Dermis blood vessel endothelial cell (primary cell): ENCODE measurements at regions not wholly inside any gene's neighbourhood (a gene's known extent, or its start where the extent isn't known, plus 50 kb on each side); places are given as distances from the start of the nearest gene placed in this dataset.

ENCODE experiments used
- DNase-seq: peaks from one replicate; pipeline ENCODE4 v3.0.0; 2010

DNA sequence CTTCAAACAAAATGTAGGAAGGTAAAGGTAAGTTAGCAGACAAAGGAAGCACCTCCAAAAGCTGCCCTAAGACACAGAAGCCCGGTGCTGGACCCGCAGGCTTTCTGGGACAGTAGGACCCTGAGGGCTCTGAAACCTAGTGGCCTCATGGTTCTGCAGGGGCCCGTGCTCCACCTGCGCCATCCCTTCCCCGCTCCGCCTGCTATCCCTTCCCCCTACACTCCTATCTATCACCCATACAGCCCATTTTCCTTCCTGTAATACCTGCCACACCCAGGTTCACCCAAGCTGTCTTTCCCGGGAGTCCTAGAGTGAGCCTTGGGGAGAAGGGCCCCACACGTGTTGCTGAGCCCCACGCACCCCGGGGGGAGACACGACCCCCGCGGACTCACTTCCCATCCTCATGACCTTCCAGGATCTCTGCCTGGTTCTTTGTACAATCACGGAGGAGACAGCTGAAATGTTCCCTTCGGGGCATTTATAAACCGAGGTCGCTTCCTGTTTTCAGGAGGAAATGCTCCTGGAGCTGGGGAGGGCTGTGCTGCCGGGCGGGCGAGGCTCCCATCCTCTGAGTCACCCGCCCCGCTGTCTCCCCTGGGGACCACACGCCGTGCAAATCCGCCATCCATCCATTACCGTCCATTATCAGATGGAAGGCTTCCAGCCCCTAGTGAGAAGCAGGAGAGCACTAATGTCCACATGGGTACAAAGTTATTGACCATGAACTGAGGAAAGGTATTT, 251.7 kb upstream of the PITRM1 start:
- peak; percentile 81 for DNase-seq

DNA sequence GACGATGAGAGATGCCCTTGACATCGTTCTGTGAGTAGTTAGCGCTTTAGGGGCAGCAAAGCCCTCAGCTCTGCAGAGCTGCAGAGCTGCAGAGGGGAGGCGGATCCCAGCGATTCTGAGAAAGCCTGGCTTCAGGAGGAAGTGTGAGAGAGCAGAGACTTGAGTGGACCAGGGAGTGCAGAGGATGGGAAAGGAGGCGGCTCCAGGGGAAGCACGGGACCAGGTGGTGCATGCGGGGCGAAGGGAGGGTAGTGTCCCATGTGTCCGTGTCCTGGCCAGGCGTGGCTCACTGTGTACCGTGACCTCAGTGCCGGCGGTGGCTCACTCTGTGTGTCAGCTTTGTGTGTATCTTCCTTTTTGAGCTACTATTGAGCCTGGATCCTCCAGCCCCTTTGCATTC, 250.8 kb upstream of the PITRM1 start:
- DNase-seq, result no peak

- no peak for DNase-seq
Measured at GRCh38 chr10:3422282-3422681, 249.7 kb upstream of the PITRM1 start.

DNA sequence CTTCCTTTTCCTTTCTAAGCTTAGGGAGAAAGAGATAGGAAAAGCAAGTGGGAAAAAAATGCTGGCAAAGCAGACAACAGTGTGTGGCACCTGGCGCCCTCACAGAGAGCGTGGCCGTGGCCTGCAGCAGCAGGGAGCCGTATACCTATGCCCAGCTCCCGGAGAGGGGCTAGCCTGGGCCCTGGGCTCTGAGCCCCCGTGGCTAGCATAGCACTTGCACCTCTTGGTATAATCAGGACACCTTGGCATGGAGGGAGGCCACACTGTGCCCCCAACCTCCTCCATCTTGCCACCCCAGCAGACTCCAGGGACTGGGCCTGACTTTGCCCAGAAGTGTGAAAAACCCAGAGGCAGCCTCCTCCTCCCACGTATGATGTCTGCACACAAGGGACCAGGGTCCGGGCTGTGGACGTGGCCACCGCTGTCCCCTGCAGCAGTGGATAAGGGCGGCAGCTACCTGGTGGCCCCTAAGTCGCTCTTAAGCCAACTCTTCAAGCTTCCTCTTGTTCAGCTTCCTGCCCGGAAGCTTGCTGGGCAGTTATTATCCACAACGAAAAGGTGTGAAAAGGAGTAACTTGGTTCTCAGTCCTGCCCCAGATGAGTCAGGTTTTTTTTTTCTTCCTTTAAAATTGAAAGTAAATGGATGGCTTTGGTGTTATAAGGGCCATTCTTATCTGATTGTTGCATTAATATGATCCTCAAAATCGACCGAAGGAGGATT, 249.1 kb upstream of the PITRM1 start:
- DNase-seq, result no peak

- no peak for DNase-seq
Measured at GRCh38 chr10:3420527-3421469, 248.2 kb upstream of the PITRM1 start.

DNA sequence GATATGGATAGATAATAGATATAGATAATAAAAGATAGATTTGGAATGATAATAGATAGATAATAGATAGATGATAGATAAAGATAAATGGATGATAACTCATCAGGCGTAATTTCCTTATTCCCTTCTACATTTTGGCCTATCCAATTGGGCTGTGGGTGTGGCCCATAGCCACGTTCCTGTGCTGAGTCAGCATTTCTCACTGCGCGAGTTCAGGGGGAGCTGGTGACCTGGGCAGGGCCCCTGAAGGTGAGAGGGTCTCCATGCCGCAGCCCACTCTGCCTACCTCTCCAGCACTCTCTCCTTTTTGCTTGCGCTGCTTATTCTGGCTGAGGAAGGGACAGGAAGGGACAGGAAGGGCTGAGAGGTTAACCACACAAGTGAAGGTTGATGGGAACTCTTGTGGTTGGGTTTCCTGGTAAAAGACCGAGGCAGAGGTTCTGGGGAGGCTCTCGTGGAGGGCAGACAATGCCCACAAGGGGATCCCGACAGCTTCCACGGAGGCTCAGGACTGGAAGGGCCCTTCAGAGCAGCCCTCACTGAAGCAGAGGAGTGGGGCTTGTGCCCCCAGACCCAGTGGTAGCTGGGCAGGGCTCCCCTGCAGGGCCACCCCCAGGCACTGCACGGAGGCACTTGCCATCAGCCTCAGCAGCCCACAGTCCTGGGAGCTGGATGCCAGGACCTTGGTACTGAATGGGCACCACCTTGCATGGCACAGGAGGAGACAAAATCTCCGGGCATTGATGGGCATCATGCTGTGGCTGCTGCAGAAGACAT, 247.3 kb upstream of the PITRM1 start:
- DNase-seq, result no peak

DNA sequence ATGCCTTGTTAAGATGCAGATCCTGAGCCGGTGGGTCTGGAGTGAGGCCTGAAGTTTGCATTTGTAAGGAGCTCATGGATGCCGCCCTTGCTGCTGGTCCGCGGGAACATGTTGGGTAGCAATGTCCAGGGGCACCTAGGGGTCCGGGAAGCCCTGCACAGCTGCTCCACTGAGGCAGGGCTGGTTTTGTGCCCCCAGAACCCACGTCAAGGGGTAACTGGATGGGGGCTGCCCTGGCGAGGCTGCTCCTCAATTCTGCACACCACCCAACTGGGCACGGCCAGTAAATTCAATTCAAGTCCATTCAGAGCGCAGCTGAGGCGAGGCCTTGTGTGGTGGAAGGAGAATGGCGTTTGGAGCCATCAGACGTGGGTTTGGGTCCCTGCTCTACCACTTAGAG, 246.3 kb upstream of the PITRM1 start:
- no peak for DNase-seq

DNA sequence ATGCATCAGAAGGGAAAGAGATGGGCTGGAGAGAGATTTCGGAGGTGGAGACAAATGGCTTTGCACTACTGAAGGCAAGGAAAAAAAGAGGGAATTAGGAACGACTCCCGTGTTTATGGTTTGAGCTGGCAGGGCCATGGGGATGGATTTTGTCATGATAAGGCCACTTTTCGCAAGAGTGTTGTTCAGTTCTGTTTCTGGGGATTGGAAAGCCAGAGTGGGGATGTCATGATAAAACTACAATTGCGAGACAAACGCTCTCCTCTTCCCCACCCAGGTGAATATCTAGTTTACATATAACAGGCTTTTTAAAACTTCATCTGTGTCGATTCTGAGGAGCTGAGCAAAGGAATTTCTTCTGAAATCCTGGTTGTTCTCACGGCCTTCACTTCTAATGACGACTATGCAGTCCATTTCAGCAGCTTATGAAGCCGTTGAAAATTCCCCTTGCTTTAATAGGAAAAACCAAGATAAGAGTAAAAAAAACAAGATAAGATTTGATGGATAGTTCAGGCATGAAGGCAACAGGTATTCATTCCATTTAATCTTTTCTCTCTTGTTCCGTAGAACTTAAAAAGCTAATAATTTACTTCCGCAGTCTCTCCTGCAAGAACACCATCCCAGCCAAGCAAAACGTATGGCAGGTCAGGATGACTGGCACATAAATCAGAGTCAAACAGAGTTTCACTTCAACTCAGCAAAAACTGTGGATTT, 245.6 kb upstream of the PITRM1 start:
- no peak for DNase-seq

DNA sequence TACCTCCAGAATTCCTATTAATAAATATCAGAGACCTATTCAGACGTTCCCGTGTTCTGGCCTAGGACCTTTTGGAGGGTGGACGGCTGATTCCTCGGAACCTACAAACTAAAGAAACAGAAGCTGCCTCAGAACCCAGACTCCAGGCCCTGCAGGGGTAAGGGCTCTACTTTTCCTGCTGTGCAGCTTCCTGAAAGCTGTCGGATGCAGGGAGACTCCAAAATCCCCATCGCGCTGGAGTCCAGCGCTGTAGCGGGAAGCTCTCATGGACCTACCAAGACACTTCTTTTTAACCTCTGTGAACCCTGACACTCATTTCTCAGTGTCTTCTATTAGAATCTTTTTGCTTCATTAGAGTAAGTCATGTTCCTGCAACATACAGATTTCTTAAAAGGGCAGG, 244.5 kb upstream of the PITRM1 start:
- DNase-seq, result no peak

DNA sequence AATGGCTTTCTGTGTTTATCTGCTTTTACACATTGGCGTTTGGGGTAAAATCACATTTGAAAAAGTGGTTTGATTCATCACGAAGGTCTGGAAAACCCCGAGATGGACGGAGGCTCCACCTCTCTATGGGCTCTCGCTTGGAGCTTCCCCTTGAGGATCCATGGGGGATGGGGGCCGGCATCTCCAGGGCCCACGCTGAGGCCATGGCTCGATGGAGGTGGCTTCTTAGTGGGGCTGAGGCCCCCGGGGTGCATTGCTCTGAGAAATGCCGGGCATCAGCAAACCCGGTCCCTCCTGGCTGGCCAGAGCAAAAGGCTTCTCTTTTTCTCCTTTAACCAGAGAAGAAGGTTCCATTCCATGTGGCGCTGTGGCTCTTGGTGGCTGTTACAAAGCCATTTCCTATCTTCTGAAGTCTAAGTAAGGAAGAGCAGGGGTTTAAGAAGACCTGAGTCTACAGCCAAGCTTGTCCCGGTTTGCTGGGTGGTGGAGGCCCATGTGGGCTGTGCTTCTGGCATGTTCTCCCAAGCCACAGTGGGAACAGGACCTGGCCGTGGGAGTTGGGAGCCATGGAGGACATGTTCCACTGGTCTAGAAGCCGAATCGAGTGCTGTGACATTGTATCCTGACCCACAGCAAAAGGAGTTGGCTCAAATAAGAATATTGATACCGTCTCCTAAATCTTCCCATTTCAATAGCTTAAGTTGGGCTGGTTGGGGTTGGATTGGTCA, 243.5 kb upstream of the PITRM1 start:
- no peak for DNase-seq

- DNase-seq, result no peak
Measured at GRCh38 chr10:3415038-3415736, 242.6 kb upstream of the PITRM1 start.

- DNase-seq, result no peak
Measured at GRCh38 chr10:3414667-3415023, 242.1 kb upstream of the PITRM1 start.

- no peak for DNase-seq
Measured at GRCh38 chr10:3413937-3414666, 241.5 kb upstream of the PITRM1 start.

- DNase-seq, result no peak
Measured at GRCh38 chr10:3412646-3413045, 240.1 kb upstream of the PITRM1 start.

DNA sequence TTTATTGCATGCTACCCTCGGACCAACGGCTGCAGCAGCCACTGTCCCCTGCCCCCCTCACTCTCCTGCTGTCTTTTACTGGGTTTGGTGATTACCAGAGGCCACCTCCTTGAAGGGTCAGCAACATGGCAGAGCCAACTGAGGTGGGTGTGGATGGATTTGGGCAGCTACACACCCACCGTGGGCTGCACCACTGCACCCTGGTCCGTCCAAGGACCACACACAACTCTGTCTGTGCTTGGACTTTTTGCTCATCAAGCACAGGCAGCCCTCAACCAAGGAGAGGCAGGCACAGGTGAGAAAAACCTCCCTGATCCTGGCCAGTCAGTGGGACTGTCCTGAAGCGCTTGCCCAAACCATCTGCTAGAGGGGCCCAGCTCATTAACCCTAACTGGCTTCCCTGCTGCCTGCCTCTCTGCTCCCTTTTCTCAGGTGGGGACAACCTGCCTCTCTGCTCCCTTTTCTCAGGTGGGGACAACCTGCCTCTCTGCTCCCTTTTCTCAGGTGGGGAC, 239.5 kb upstream of the PITRM1 start:
- DNase-seq, result no peak

- no peak for DNase-seq
Measured at GRCh38 chr10:3411044-3411443, 238.5 kb upstream of the PITRM1 start.

DNA sequence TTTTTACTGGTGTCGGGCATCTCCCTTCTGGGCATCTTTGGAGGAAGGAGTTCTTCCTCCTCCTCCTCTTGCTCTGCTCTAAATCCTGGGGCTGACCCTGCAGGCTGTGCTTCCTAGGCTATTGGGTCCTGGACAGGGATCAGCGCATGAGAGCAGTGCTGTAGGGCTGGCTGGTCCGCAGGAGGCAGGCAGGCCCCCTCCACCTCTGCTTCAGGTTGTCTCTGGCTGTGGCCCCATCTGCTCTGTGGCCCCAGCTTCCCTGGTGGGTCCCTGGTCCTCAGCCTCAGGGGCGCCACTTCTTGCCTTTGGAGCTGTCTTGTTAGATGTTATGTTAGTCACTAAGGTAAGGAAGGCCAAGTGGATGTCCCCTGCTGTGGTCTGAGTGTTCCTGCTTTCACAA, 237.3 kb upstream of the PITRM1 start:
- no peak for DNase-seq

- DNase-seq, result no peak
Measured at GRCh38 chr10:3408603-3409365, 236.2 kb upstream of the PITRM1 start.

DNA sequence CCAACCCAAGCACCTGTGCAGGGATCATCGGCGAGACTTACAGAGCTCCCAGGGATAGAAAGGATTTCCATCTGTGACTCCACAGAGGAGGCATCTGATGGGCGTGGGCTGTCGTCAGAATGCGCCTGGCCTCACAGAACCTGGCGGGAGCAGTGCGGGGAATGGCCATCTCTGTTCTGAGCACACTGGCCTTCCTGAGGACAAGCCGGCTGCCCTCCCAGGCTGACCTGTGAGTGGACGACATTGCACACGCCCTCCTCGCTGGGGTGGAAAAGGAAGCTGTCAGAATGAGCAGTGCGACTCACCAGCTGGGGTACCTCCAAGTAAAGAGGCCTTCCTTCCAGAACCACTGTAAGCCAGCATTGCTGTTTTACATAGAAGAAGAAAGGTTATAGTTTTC, 234.6 kb upstream of the PITRM1 start:
- DNase-seq, result peak; percentile 28
